ENCODE measurements at regions not wholly inside any gene's neighbourhood (a gene's known extent, or its start where the extent isn't known, plus 50 kb on each side); places are given as distances from the start of the nearest gene placed in this dataset.

DNA sequence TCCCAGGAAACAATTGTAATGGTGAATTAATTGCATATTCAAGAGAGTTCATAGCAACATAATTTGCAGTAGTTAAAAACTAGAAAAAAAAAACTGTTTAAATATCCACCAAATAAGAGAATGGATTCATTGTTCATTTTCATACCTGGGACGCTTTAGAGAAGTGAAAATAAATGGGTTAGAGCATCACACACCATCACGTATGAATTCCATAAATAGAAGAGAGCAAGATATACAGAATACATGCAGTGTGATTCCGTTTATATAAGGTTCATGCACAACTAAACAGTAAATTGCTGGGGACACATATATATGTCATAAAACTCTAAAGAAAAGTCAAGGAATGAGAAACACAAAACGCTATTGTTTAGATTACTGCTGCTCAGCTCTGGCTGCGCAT is 577.0 kb upstream of the KCNMB2 start:
- Mint-ChIP-seq H3K4me1 (no peaks in the 10 kb centered on the region), H3K27ac (no peak overlapping the region), H3K4me3 (no peak overlapping the region), H3K36me3 (no peaks in the 10 kb centered on the region), H3K9me3 (no peaks in the 10 kb centered on the region), H3K27me3 (ENCODE audit: low read depth) (no peaks in the 10 kb centered on the region)
- no peak for ATAC-seq
- ChIA-PET POLR2A (no interaction called here), CTCF (no interaction called here)
- no peak for DNase-seq (ENCODE audit: low spot score)
- TF ChIP-seq, protein P1, sequence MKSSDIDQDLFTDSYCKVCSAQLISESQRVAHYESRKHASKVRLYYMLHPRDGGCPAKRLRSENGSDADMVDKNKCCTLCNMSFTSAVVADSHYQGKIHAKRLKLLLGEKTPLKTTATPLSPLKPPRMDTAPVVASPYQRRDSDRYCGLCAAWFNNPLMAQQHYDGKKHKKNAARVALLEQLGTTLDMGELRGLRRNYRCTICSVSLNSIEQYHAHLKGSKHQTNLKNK (CRISPR knock-in tag; IDR thresholded peaks at IDR 0.05): no peak
- TF ChIP-seq, protein P2, sequence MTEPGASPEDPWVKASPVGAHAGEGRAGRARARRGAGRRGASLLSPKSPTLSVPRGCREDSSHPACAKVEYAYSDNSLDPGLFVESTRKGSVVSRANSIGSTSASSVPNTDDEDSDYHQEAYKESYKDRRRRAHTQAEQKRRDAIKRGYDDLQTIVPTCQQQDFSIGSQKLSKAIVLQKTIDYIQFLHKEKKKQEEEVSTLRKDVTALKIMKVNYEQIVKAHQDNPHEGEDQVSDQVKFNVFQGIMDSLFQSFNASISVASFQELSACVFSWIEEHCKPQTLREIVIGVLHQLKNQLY (CRISPR knock-in tag; IDR thresholded peaks at IDR 0.05): no peak
- TF ChIP-seq PRRX2 (CRISPR knock-in tag; IDR thresholded peaks at IDR 0.05) (no peak), PREB (CRISPR knock-in tag; IDR thresholded peaks at IDR 0.05; ENCODE audit: borderline replicate concordance) (no peak), RORB (CRISPR knock-in tag; IDR thresholded peaks at IDR 0.05) (no peak), JUN (CRISPR knock-in tag; IDR thresholded peaks at IDR 0.05) (no peak), FOXJ3 (CRISPR knock-in tag; IDR thresholded peaks at IDR 0.05; ENCODE audit: borderline replicate concordance) (no peak), ZNF532 (CRISPR knock-in tag; IDR thresholded peaks at IDR 0.05; ENCODE audit: borderline replicate concordance) (no peak), ZNF671 (CRISPR knock-in tag; IDR thresholded peaks at IDR 0.05) (no peak), SMAD4 (CRISPR knock-in tag; IDR thresholded peaks at IDR 0.05) (no peak), CREM (CRISPR knock-in tag; IDR thresholded peaks at IDR 0.05) (no peak)
- TF ChIP-seq, protein P3, sequence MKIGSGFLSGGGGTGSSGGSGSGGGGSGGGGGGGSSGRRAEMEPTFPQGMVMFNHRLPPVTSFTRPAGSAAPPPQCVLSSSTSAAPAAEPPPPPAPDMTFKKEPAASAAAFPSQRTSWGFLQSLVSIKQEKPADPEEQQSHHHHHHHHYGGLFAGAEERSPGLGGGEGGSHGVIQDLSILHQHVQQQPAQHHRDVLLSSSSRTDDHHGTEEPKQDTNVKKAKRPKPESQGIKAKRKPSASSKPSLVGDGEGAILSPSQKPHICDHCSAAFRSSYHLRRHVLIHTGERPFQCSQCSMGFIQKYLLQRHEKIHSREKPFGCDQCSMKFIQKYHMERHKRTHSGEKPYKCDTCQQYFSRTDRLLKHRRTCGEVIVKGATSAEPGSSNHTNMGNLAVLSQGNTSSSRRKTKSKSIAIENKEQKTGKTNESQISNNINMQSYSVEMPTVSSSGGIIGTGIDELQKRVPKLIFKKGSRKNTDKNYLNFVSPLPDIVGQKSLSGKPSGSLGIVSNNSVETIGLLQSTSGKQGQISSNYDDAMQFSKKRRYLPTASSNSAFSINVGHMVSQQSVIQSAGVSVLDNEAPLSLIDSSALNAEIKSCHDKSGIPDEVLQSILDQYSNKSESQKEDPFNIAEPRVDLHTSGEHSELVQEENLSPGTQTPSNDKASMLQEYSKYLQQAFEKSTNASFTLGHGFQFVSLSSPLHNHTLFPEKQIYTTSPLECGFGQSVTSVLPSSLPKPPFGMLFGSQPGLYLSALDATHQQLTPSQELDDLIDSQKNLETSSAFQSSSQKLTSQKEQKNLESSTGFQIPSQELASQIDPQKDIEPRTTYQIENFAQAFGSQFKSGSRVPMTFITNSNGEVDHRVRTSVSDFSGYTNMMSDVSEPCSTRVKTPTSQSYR (CRISPR knock-in tag; IDR thresholded peaks at IDR 0.05): no peak

GRCh38 chr3:177960014-177960413 is 576.2 kb upstream of the KCNMB2 start:
- Mint-ChIP-seq H3K27ac (no peak overlapping the region), H3K4me3 (no peak overlapping the region), H3K27me3 (ENCODE audit: low read depth) (no peaks in the 10 kb centered on the region), H3K4me1 (no peaks in the 10 kb centered on the region), H3K36me3 (no peaks in the 10 kb centered on the region), H3K9me3 (no peaks in the 10 kb centered on the region)
- POLR2A ChIA-PET: no interaction called here
- no peak for DNase-seq (ENCODE audit: low spot score)
- ATAC-seq: no peak
- CTCF ChIA-PET: no interaction called here
- TF ChIP-seq ZNF232 (CRISPR knock-in tag; IDR thresholded peaks at IDR 0.05): no peak
- TF ChIP-seq, protein P4, sequence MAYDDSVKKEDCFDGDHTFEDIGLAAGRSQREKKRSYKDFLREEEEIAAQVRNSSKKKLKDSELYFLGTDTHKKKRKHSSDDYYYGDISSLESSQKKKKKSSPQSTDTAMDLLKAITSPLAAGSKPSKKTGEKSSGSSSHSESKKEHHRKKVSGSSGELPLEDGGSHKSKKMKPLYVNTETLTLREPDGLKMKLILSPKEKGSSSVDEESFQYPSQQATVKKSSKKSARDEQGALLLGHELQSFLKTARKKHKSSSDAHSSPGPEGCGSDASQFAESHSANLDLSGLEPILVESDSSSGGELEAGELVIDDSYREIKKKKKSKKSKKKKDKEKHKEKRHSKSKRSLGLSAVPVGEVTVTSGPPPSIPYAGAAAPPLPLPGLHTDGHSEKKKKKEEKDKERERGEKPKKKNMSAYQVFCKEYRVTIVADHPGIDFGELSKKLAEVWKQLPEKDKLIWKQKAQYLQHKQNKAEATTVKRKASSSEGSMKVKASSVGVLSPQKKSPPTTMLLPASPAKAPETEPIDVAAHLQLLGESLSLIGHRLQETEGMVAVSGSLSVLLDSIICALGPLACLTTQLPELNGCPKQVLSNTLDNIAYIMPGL (CRISPR knock-in tag; IDR thresholded peaks at IDR 0.05): no peak
- no peak for TF ChIP-seq CREM (CRISPR knock-in tag; IDR thresholded peaks at IDR 0.05)
- TF ChIP-seq, protein P5, sequence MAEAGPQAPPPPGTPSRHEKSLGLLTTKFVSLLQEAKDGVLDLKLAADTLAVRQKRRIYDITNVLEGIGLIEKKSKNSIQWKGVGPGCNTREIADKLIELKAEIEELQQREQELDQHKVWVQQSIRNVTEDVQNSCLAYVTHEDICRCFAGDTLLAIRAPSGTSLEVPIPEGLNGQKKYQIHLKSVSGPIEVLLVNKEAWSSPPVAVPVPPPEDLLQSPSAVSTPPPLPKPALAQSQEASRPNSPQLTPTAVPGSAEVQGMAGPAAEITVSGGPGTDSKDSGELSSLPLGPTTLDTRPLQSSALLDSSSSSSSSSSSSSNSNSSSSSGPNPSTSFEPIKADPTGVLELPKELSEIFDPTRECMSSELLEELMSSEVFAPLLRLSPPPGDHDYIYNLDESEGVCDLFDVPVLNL (CRISPR knock-in tag; IDR thresholded peaks at IDR 0.05; ENCODE audit: borderline replicate concordance, low read depth): no peak
- no peak for TF ChIP-seq ZNF121 (CRISPR knock-in tag; IDR thresholded peaks at IDR 0.05)
- TF ChIP-seq, protein P6, sequence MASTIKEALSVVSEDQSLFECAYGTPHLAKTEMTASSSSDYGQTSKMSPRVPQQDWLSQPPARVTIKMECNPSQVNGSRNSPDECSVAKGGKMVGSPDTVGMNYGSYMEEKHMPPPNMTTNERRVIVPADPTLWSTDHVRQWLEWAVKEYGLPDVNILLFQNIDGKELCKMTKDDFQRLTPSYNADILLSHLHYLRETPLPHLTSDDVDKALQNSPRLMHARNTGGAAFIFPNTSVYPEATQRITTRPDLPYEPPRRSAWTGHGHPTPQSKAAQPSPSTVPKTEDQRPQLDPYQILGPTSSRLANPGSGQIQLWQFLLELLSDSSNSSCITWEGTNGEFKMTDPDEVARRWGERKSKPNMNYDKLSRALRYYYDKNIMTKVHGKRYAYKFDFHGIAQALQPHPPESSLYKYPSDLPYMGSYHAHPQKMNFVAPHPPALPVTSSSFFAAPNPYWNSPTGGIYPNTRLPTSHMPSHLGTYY (CRISPR knock-in tag; IDR thresholded peaks at IDR 0.05): no peak
- no peak for TF ChIP-seq ATF6 (CRISPR knock-in tag; IDR thresholded peaks at IDR 0.05)
- no peak for TF ChIP-seq JUN (CRISPR knock-in tag; IDR thresholded peaks at IDR 0.05)
- TF ChIP-seq HMGA2 (CRISPR knock-in tag; IDR thresholded peaks at IDR 0.05): no peak
